Transverse colon (tissue), 4 donors: ENCODE measurements at regions not wholly inside any gene's neighbourhood (a gene's known extent, or its start where the extent isn't known, plus 50 kb on each side); places are given as distances from the start of the nearest gene placed in this dataset.

Source experiments
- DNase-seq: peaks from one replicate; pipeline ENCODE4 v3.0.0-alpha.2; 2019
- H3K27ac ChIP-seq, 4 donors: fragments of 200-600 bp; sonication (generic); 2 replicates each; pipeline ENCODE4 v1.5.1; 2016 to 2018; ENCODE audit warnings: inconsistent platforms in 4 of 4
- H3K27me3 ChIP-seq: fragments of 200-600 bp; sonication (generic); 2 replicates; pipeline ENCODE4 v1.5.1; 2017; ENCODE audit warnings: inconsistent platforms
- H3K36me3 ChIP-seq, 4 donors: fragments of 200-600 bp; sonication (generic); 2 replicates each; pipeline ENCODE4 v1.5.1; 2017 to 2019; ENCODE audit warnings: inconsistent platforms in 4 of 4
- H3K4me1 ChIP-seq, 4 donors: fragments of 200-600 bp; sonication (generic); 2 replicates each; pipeline ENCODE4 v1.5.1; 2017 to 2020; ENCODE audit warnings: inconsistent platforms in 4 of 4
- H3K4me3 ChIP-seq, 4 donors: fragments of 200-600 bp; sonication (generic); 1 replicate in 1 of 4; 2 replicates in 3 of 4; pipeline versions ENCODE4 v1.5.1 to v1.6.1; 2017 to 2019; ENCODE audit warnings: inconsistent platforms in 4 of 4
- H3K9me3 ChIP-seq, 2 donors: fragments of 200-600 bp; sonication (generic); 2 replicates each; pipeline ENCODE4 v1.5.1; 2017 to 2019; ENCODE audit warnings: inconsistent platforms in 2 of 2
- EP300 ChIP-seq: sonication (generic); formaldehyde crosslinking; IDR thresholded peaks from one replicate; pipeline ENCODE4 v1.6.1; 2017; ENCODE audit warnings: antibody characterized with exemption, low read depth
- POLR2A ChIP-seq: fragments of 450-650 bp; IDR thresholded peaks from one replicate; pipeline ENCODE4 v1.6.1; 2016; ENCODE audit warnings: antibody characterized with exemption, mild to moderate bottlenecking, moderate library complexity
- POLR2AphosphoS5 ChIP-seq, 3 donors: sonication (generic); formaldehyde crosslinking; IDR thresholded peaks; one replicate each; pipeline ENCODE4 v1.6.1; 2016; ENCODE audit warnings: antibody characterized with exemption in 3 of 3
- WGBS, 2 donors: methylation state at CpG; one replicate each; pipeline ENCODE4 v1.1.5; 2018; ENCODE audit warnings: low coverage in 1 of 2; 5-methylcytosine and 5-hydroxymethylcytosine counted together
- in situ Hi-C, 4 donors: fragments of 200-750 bp; cut with MboI; loops; one replicate each; pipeline versions ENCODE4 v1.15.0 to v1.15.1; 2017; ENCODE audit warnings: low sequenced_read_pairs in 3 of 4, low pct_ligation_motif_present in 1 of 4, low pct_unique_long_range_greater_than_20kb in 1 of 4
- intact Hi-C: fragments of 100-400 bp; cut with DNase I; formaldehyde crosslinking; loops from one replicate; pipeline ENCODE4 v1.15.1; 2023; ENCODE audit warnings: low total_unique reads
- TF ChIP-seq, protein P1 (sequence below), 5 experiments: fragments of 200-600 bp in 3 of 5; fragments of 450-650 bp in 2 of 5; sonication (generic) in 3 of 5; IDR thresholded peaks; 1 replicate in 2 of 5; 2 replicates in 3 of 5; pipeline ENCODE4 v1.5.1; 2016 to 2017; ENCODE audit warnings: antibody characterized with exemption in 5 of 5, inconsistent platforms in 3 of 5, mild to moderate bottlenecking in 2 of 5, moderate library complexity in 1 of 5

DNA sequence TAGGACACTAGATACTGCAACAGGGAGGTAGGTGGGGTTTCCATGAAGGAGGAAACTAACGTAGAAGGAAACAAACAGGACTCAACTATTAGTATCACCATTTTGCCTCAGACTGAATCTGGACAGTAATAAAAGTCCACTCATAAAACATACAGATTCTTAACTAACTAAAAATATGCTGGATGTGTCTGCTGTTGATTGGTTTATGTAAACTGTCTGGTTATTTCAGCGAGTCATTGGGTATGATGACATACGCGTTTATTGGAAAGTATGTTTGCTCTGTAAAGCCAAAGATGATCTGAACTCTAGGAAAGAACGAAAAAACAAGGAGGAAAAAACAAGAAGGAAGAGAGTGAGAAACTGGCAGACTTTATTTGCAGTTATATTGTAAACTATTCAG, 1816.1 kb upstream of the LRRTM1 start:
- Histone ChIP-seq H3K4me1 (peaks cover 0 to 37% (median 14%) of the 10 kb centered on the region in 4 donors), H3K36me3 (no peaks in the 10 kb centered on the region), H3K27ac (peak overlapping the region; percentile 57 to 73 (median 61)), H3K9me3 (no peaks in the 10 kb centered on the region), H3K27me3 (no peaks in the 10 kb centered on the region), H3K4me3 (no peak overlapping the region)
- in situ Hi-C loops (no loop called here), intact Hi-C loops (no loop called here)
- DNase-seq: no peak
- WGBS, 2 donors: 51 to 53% methylated on average over 5 of the region's 5 CpGs
- TF ChIP-seq POLR2A: no peak
- TF ChIP-seq, protein P1, sequence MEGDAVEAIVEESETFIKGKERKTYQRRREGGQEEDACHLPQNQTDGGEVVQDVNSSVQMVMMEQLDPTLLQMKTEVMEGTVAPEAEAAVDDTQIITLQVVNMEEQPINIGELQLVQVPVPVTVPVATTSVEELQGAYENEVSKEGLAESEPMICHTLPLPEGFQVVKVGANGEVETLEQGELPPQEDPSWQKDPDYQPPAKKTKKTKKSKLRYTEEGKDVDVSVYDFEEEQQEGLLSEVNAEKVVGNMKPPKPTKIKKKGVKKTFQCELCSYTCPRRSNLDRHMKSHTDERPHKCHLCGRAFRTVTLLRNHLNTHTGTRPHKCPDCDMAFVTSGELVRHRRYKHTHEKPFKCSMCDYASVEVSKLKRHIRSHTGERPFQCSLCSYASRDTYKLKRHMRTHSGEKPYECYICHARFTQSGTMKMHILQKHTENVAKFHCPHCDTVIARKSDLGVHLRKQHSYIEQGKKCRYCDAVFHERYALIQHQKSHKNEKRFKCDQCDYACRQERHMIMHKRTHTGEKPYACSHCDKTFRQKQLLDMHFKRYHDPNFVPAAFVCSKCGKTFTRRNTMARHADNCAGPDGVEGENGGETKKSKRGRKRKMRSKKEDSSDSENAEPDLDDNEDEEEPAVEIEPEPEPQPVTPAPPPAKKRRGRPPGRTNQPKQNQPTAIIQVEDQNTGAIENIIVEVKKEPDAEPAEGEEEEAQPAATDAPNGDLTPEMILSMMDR (IDR thresholded peaks at IDR 0.05): no peak
- TF ChIP-seq EP300: no peak

- Histone ChIP-seq H3K27ac (peak overlapping the region; percentile 57 to 73 (median 61)), H3K27me3 (no peaks in the 10 kb centered on the region), H3K4me3 (no peak overlapping the region), H3K9me3 (no peaks in the 10 kb centered on the region), H3K36me3 (no peaks in the 10 kb centered on the region), H3K4me1 (peaks cover 0 to 37% (median 14%) of the 10 kb centered on the region in 4 donors)
- TF ChIP-seq, protein P1 (IDR thresholded peaks at IDR 0.05): no peak
- TF ChIP-seq POLR2A (no peak), POLR2AphosphoS5 (IDR thresholded peaks at IDR 0.05) (no peak), EP300 (no peak)
- DNase-seq: no peak
- in situ Hi-C loops: no loop called here
- intact Hi-C loops: no loop called here
- WGBS, 2 donors: 34 to 55% methylated on average over 2 of the region's 2 CpGs
Measured at GRCh38 chr2:82120115-82120514, 1815.6 kb upstream of the LRRTM1 start.

- Histone ChIP-seq H3K36me3 (no peaks in the 10 kb centered on the region), H3K4me1 (no peaks in the 10 kb centered on the region), H3K9me3 (no peaks in the 10 kb centered on the region), H3K4me3 (no peak overlapping the region), H3K27ac (no peak overlapping the region), H3K27me3 (no peaks in the 10 kb centered on the region)
- WGBS, 2 donors: 86% methylated on average over 3 of the region's 3 CpGs; no CpG with 5 or more reads in 1 of the 2 donors
- in situ Hi-C loops: no loop called here
- no peak for DNase-seq
- no peak for TF ChIP-seq POLR2AphosphoS5 (IDR thresholded peaks at IDR 0.05)
- no peak for TF ChIP-seq EP300
- TF ChIP-seq POLR2A: no peak
- intact Hi-C loops: no loop called here
Measured at GRCh38 chr2:82109418-82109817, 1804.9 kb upstream of the LRRTM1 start.

DNA sequence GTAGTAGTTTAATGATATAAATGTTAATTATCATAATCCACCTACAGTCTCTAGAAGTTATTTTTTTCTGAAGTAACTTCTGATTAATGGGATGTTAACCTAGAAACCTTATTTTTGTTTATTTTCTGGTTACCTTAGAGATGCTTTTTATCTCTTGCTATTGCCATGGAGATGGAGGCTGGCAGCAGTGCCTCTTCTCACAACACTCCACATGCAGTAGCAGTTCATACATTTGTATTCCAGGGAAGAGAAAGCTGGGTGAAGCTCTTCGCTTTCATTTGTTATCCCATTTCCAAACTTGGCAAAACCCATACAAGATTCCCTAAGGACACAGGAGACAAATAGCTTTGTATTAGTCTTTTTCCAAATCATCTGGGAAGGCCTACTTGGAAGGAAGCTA, 1794.1 kb upstream of the LRRTM1 start:
- WGBS, 2 donors: 67 to 73% methylated on average over 1 of the region's 1 CpG
- Histone ChIP-seq H3K27me3 (no peaks in the 10 kb centered on the region), H3K36me3 (no peaks in the 10 kb centered on the region), H3K9me3 (no peaks in the 10 kb centered on the region), H3K4me3 (no peak overlapping the region), H3K27ac (no peak overlapping the region), H3K4me1 (no peaks in the 10 kb centered on the region)
- in situ Hi-C loops (no loop called here), intact Hi-C loops (no loop called here)
- no peak for TF ChIP-seq POLR2AphosphoS5 (IDR thresholded peaks at IDR 0.05)
- TF ChIP-seq, protein P1 (IDR thresholded peaks at IDR 0.05): no peak
- no peak for TF ChIP-seq EP300
- no peak for TF ChIP-seq POLR2A
- DNase-seq: no peak

DNA sequence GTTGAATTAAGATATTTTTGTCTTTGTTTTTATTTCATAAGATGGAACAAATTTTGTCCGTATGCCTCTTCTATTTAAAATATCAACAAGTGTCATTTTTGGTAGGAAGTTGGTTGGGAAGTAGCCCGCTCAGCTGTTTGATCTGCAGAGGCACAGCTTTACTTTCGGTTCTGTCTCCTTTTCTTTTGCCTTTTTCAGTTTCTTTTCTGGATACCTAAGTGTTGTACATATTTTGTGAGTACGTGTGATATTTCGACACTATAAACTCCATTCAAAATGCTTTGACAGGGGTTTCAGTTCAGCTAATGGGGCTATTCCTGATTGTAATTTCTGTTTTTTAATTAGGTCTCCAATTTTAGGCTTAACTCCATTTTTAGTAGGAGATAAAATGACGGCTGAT, 1785.0 kb upstream of the LRRTM1 start:
- no peak for TF ChIP-seq POLR2AphosphoS5 (IDR thresholded peaks at IDR 0.05)
- TF ChIP-seq, protein P1 (IDR thresholded peaks at IDR 0.05): no peak
- no peak for TF ChIP-seq EP300
- TF ChIP-seq POLR2A: no peak

More for the DNA sequence above, 1785.0 kb upstream of the LRRTM1 start:
- Histone ChIP-seq H3K9me3 (peaks cover 0 to 6% of the 10 kb centered on the region in 2 donors), H3K36me3 (no peaks in the 10 kb centered on the region), H3K27me3 (no peaks in the 10 kb centered on the region), H3K27ac (no peak overlapping the region), H3K4me3 (no peak overlapping the region), H3K4me1 (no peaks in the 10 kb centered on the region)
- intact Hi-C loops: no loop called here
- 66 to 72% methylated on average over 6 of the region's 6 CpGs for WGBS, 2 donors
- DNase-seq: no peak
- in situ Hi-C loops: no loop called here
